GM12865 (cell line): ENCODE measurements at regions not wholly inside any gene's neighbourhood (a gene's known extent, or its start where the extent isn't known, plus 50 kb on each side); places are given as distances from the start of the nearest gene placed in this dataset.

Experiments
- DNase-seq: peaks from one replicate; pipeline ENCODE4 v3.0.0; 2010; ENCODE audit warnings: low read depth
- H3K4me3 ChIP-seq: 2 replicates; pipeline ENCODE4 v1.5.1; 2011; ENCODE audit warnings: mild to moderate bottlenecking, low read depth, low read length, control low read depth
- TF ChIP-seq, protein P1 (sequence below): IDR thresholded peaks from 2 replicates; pipeline ENCODE4 v1.5.1; 2011; ENCODE audit warnings: low read length, control low read depth, low read depth, inconsistent platforms; ENCODE audit not compliant: insufficient read depth; ENCODE audit errors: missing control alignments

DNA sequence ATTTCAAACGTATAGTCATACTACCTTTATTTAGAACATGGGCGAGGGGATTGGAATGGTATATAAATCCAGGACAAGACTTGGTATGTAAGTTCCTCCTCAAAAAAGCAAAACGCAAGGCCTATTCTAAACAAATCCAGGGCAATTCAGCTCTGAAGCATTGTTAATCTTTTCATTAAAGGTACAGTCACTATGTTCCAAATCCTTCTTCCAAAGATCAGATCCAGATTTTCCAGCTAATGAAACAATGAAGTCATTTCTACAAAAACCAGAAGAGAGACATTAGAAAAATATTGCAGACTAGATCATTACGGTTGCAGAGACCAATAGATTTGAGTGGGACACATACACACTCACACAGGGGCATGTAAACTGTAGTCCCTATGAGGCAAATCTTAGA, 116.1 kb upstream of the BNC2 start:
- no peak for DNase-seq
- TF ChIP-seq, protein P1, sequence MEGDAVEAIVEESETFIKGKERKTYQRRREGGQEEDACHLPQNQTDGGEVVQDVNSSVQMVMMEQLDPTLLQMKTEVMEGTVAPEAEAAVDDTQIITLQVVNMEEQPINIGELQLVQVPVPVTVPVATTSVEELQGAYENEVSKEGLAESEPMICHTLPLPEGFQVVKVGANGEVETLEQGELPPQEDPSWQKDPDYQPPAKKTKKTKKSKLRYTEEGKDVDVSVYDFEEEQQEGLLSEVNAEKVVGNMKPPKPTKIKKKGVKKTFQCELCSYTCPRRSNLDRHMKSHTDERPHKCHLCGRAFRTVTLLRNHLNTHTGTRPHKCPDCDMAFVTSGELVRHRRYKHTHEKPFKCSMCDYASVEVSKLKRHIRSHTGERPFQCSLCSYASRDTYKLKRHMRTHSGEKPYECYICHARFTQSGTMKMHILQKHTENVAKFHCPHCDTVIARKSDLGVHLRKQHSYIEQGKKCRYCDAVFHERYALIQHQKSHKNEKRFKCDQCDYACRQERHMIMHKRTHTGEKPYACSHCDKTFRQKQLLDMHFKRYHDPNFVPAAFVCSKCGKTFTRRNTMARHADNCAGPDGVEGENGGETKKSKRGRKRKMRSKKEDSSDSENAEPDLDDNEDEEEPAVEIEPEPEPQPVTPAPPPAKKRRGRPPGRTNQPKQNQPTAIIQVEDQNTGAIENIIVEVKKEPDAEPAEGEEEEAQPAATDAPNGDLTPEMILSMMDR: no peak
- H3K4me3 ChIP-seq: no peak overlapping the region

DNA sequence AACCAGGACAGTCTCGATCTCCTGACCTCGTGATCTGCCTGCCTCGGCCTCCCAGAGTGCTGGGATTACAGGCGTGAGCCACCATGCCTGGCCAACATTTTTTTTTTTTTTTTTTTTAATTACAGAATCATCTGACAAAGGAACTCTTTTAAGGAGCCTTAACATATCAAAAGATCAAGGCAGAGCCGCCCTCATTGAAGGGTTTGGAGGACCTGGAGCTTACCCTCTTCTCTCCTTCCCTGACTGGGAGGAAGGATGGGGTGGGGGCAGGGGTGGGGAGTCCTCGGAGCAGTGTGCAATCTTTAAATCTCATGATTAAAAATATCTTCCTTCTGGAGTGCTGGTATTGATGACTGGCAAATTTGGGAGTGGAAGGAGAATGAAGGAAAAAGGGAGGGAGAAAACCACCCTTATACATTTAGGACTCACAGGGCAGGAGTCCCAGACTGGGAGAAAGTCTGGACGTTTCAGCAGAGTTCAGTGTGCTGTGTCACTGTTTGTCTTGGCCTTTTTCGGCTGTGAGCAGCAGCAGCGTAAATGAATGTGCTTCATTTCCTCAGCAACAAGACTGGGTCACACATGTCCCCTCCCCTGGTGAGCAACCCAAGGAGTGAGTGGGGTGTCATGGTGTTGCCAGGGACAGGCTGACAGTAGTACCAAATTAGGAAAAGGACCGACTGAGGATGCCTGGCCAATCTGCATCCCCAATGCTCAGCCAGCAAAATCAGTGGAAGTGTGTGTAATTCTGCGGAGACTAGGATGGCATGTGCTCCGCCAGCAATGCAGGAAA, 115.3 kb upstream of the BNC2 start:
- TF ChIP-seq, protein P1: no peak
- no peak overlapping the region for H3K4me3 ChIP-seq
- no peak for DNase-seq

DNA sequence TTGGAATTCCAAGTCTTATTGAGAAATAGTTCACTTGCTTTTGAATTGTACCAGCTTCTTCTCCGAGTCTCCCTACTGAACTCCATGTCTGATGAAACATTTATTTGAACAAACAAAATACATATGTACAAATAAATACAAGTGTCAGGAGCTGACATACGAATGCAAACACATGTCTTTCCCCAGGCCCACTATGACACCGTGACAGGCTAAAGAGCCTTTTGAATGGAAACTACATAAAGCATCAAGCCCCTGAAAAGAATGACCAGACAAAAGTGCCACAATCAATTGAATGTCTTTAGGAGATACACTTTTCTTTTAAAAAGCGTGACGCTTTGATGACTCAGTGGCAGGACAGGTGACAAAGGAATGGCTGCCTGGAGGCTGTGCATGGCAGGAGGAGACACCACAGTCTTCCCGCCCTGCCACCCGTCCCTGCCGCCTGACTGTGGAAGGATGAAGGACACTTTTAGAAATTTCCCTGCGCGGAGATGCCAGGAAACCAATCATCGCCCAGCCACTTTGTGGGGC, 112.4 kb upstream of the BNC2 start:
- DNase-seq: no peak
- TF ChIP-seq, protein P1: no peak
- no peak overlapping the region for H3K4me3 ChIP-seq

DNA sequence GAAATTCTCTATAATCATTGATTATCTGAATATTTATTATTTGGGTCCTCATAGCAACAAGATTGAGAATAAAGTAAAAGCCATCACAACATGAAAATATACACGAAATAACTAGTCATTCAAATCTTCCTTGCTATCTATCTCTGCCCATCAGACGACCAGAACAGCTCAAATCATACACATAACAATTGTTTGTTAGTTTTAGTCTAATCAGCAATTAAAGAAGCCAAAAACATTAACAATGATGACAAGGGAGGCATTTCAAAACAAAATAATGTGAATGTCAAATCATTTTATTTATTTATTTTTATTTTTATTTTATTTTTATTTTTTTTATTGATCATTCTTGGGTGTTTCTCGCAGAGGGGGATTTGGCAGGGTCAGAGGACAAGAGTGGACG, 106.0 kb upstream of the BNC2 start:
- no peak for DNase-seq
- H3K4me3 ChIP-seq: no peak overlapping the region
- TF ChIP-seq, protein P1: no peak

GRCh38 chr9:16974436-16974835, 104.0 kb upstream of the BNC2 start:
- no peak for DNase-seq
- TF ChIP-seq, protein P1: no peak
- H3K4me3 ChIP-seq: no peak overlapping the region

GRCh38 chr9:16970321-16970720, 99.9 kb upstream of the BNC2 start:
- TF ChIP-seq, protein P1: no peak

DNA sequence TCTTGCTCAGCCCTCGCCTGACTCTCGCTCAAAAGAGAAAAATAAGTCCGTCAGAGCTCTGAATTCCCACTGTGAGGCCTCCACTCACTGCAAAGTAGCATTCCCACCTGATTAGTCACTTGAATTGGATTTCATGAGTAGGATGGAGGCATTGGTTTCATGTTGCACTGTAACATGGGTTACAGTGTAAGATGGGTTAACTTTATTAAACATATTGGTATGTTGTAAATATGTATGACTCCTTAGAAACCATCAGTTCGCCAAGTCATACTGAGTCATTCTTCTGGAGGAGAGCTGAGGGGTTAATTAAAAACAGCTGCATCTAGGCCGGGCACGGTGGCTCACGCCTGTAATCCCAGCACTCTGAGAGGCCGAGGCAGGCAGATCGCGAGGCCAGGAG, 93.8 kb upstream of the BNC2 start:
- DNase-seq: no peak

More at GRCh38 chr9:16970321-16970720, 99.9 kb upstream of the BNC2 start:
- H3K4me3 ChIP-seq: no peak overlapping the region
- DNase-seq: no peak

More for the DNA sequence above, 93.8 kb upstream of the BNC2 start:
- H3K4me3 ChIP-seq: no peak overlapping the region
- TF ChIP-seq, protein P1: no peak
